HepG2 (cell line): ENCODE measurements at regions not wholly inside any gene's neighbourhood (a gene's known extent, or its start where the extent isn't known, plus 50 kb on each side); places are given as distances from the start of the nearest gene placed in this dataset.

Experiments used
- CREM ChIP-seq, 2 experiments: sonication (generic) in 1 of 2; formaldehyde crosslinking in 1 of 2; IDR thresholded peaks; 2 replicates each; pipeline versions ENCODE4 v1.4.0 to v1.6.1; 2016 to 2020; ENCODE audit warnings: antibody characterized with exemption in 1 of 2, mild to moderate bottlenecking in 1 of 2, missing genetic modification reagents in 1 of 2
- FOXJ3 ChIP-seq: sonication (generic); formaldehyde crosslinking; IDR thresholded peaks from 2 replicates; pipeline ENCODE4 v1.4.0; 2020; ENCODE audit warnings: missing genetic modification reagents, mild to moderate bottlenecking, borderline replicate concordance
- NBN ChIP-seq: fragments of 450-650 bp; conservative IDR thresholded peaks from 2 replicates; pipeline ENCODE4 v1.6.1; 2017
- NR2C2 ChIP-seq: sonication (generic); formaldehyde crosslinking; IDR thresholded peaks from 2 replicates; pipeline ENCODE4 v1.4.0; 2020; ENCODE audit warnings: missing genetic modification reagents, mild to moderate bottlenecking, moderate library complexity, borderline replicate concordance
- POLR2A ChIP-seq, 2 experiments: IDR thresholded peaks; 2 replicates each; pipeline ENCODE4 v1.6.1; 2011; ENCODE audit warnings: low read depth in 2 of 2, low read length in 2 of 2, mild to moderate bottlenecking in 1 of 2, moderate library complexity in 1 of 2; ENCODE audit not compliant: insufficient read depth in 1 of 2
- POLR2AphosphoS5 ChIP-seq: IDR thresholded peaks from 2 replicates; pipeline ENCODE4 v1.6.1; 2012; ENCODE audit warnings: low read depth, low read length
- RARG ChIP-seq: sonication (generic); formaldehyde crosslinking; IDR thresholded peaks from 2 replicates; pipeline ENCODE4 v1.4.0; 2020; ENCODE audit warnings: low read depth, mild to moderate bottlenecking, missing genetic modification reagents
- RXRA ChIP-seq: sonication (generic); formaldehyde crosslinking; IDR thresholded peaks from 2 replicates; pipeline ENCODE4 v1.5.1; 2020; ENCODE audit warnings: missing genetic modification reagents
- SMAD1 ChIP-seq: sonication (generic); formaldehyde crosslinking; IDR thresholded peaks from 2 replicates; pipeline ENCODE4 v1.4.0; 2020; ENCODE audit warnings: missing genetic modification reagents, low read depth, mild to moderate bottlenecking, borderline replicate concordance
- ZBTB21 ChIP-seq: sonication (generic); formaldehyde crosslinking; IDR thresholded peaks from 2 replicates; pipeline ENCODE4 v1.4.0; 2020; ENCODE audit warnings: missing genetic modification reagents
- TF ChIP-seq, protein P1 (sequence below): sonication (generic); formaldehyde crosslinking; IDR thresholded peaks from 2 replicates; pipeline ENCODE4 v1.5.0; 2020; ENCODE audit warnings: mild to moderate bottlenecking, missing genetic modification reagents, moderate library complexity
- TF ChIP-seq, protein P2 (sequence below), 2 experiments: IDR thresholded peaks; 2 replicates each; pipeline ENCODE4 v1.6.1; 2011 to 2012; ENCODE audit warnings: low read length in 2 of 2, borderline replicate concordance in 1 of 2, low read depth in 1 of 2, mild to moderate bottlenecking in 1 of 2, moderate library complexity in 1 of 2
- TF ChIP-seq, protein P3 (sequence below): sonication (generic); formaldehyde crosslinking; IDR thresholded peaks from 2 replicates; pipeline ENCODE4 v1.8.0; 2022; ENCODE audit warnings: mild to moderate bottlenecking, missing genetic modification reagents
- TF ChIP-seq, protein P4 (sequence below): sonication (generic); formaldehyde crosslinking; IDR thresholded peaks from 2 replicates; pipeline ENCODE4 v1.8.1; 2023; ENCODE audit warnings: mild to moderate bottlenecking, missing genetic modification reagents, borderline replicate concordance

DNA sequence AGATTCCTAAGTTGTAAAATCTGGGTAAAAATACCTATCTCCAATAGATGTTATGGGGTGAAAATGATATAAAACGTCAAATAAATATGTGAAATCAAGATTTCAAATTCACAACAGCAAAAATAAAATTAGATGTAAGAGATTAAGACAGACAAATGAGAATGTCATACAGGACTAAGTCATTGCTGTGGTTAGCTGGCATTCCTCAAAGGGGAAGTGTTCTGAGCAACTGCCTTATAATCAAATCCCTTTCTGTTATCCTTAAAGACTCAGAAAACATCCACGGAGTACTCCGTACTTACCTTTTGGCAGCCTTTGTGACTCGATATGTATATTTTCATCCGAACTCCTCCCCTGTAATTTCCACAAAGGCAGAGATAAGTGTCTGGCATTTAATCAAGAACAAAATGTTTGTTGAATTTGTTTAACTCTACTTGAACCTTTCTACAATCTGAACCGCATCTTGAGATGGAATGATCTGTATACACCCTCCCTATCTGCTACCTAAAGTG, 559.6 kb downstream of the GATA3 start:
- TF ChIP-seq, protein P1, sequence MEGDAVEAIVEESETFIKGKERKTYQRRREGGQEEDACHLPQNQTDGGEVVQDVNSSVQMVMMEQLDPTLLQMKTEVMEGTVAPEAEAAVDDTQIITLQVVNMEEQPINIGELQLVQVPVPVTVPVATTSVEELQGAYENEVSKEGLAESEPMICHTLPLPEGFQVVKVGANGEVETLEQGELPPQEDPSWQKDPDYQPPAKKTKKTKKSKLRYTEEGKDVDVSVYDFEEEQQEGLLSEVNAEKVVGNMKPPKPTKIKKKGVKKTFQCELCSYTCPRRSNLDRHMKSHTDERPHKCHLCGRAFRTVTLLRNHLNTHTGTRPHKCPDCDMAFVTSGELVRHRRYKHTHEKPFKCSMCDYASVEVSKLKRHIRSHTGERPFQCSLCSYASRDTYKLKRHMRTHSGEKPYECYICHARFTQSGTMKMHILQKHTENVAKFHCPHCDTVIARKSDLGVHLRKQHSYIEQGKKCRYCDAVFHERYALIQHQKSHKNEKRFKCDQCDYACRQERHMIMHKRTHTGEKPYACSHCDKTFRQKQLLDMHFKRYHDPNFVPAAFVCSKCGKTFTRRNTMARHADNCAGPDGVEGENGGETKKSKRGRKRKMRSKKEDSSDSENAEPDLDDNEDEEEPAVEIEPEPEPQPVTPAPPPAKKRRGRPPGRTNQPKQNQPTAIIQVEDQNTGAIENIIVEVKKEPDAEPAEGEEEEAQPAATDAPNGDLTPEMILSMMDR (CRISPR knock-in tag), result no peak
- TF ChIP-seq, protein P2, sequence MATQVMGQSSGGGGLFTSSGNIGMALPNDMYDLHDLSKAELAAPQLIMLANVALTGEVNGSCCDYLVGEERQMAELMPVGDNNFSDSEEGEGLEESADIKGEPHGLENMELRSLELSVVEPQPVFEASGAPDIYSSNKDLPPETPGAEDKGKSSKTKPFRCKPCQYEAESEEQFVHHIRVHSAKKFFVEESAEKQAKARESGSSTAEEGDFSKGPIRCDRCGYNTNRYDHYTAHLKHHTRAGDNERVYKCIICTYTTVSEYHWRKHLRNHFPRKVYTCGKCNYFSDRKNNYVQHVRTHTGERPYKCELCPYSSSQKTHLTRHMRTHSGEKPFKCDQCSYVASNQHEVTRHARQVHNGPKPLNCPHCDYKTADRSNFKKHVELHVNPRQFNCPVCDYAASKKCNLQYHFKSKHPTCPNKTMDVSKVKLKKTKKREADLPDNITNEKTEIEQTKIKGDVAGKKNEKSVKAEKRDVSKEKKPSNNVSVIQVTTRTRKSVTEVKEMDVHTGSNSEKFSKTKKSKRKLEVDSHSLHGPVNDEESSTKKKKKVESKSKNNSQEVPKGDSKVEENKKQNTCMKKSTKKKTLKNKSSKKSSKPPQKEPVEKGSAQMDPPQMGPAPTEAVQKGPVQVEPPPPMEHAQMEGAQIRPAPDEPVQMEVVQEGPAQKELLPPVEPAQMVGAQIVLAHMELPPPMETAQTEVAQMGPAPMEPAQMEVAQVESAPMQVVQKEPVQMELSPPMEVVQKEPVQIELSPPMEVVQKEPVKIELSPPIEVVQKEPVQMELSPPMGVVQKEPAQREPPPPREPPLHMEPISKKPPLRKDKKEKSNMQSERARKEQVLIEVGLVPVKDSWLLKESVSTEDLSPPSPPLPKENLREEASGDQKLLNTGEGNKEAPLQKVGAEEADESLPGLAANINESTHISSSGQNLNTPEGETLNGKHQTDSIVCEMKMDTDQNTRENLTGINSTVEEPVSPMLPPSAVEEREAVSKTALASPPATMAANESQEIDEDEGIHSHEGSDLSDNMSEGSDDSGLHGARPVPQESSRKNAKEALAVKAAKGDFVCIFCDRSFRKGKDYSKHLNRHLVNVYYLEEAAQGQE (IDR thresholded peaks at IDR 0.05; ENCODE audit: borderline replicate concordance in 1 of 2, low read depth in 1 of 2, low read length in 2 of 2), result no peak
- no peak for TF ChIP-seq RXRA (CRISPR knock-in tag)
- TF ChIP-seq, protein P3, sequence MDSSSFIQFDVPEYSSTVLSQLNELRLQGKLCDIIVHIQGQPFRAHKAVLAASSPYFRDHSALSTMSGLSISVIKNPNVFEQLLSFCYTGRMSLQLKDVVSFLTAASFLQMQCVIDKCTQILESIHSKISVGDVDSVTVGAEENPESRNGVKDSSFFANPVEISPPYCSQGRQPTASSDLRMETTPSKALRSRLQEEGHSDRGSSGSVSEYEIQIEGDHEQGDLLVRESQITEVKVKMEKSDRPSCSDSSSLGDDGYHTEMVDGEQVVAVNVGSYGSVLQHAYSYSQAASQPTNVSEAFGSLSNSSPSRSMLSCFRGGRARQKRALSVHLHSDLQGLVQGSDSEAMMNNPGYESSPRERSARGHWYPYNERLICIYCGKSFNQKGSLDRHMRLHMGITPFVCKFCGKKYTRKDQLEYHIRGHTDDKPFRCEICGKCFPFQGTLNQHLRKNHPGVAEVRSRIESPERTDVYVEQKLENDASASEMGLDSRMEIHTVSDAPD (CRISPR knock-in tag), result no peak
- TF ChIP-seq SMAD1 (CRISPR knock-in tag), result no peak
- TF ChIP-seq POLR2A (IDR thresholded peaks at IDR 0.05; ENCODE audit: insufficient read depth in 1 of 2, low read depth in 2 of 2, low read length in 2 of 2), result no peak
- no peak for TF ChIP-seq RARG (CRISPR knock-in tag)
- no peak for TF ChIP-seq NBN
- no peak for TF ChIP-seq CREM (IDR thresholded peaks at IDR 0.05)
- no peak for TF ChIP-seq CREM (CRISPR knock-in tag; IDR thresholded peaks at IDR 0.05)
- TF ChIP-seq POLR2AphosphoS5, result no peak
- TF ChIP-seq ZBTB21, result no peak
- TF ChIP-seq FOXJ3, result no peak
- TF ChIP-seq, protein P4, sequence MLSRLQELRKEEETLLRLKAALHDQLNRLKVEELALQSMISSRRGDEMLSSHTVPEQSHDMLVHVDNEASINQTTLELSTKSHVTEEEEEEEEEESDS (CRISPR knock-in tag), result no peak
- no peak for TF ChIP-seq NR2C2 (CRISPR knock-in tag)
